Right lobe of liver (tissue), 6 donors: ENCODE measurements at regions not wholly inside any gene's neighbourhood (a gene's known extent, or its start where the extent isn't known, plus 50 kb on each side); places are given as distances from the start of the nearest gene placed in this dataset.
A peak's percentile ranks its signal among the peaks of the same experiment; 100 is the strongest.

ENCODE experiments used
- ATAC-seq, 4 donors: fragments of 200-7000 bp; cut with Tn5 transposase; one replicate each; pipeline ENCODE4 v1.9.1; 2020; ENCODE audit warnings: mild to moderate bottlenecking in 4 of 4, moderate library complexity in 4 of 4
- DNase-seq, 3 donors: peaks; one replicate each; pipeline ENCODE4 v3.0.0-alpha.2; 2020
- H3K27ac ChIP-seq, 3 donors: fragments of 200-600 bp; one replicate each; pipeline ENCODE4 v1.8.0; 2022
- H3K27me3 ChIP-seq, 2 donors: fragments of 200-600 bp; one replicate each; pipeline ENCODE4 v1.8.0; 2022
- H3K36me3 ChIP-seq, 4 donors: fragments of 200-600 bp; sonication (generic) in 1 of 4; one replicate each; pipeline versions ENCODE4 v1.5.1 to v1.8.0; 2017 to 2022; ENCODE audit warnings: control low read depth in 1 of 4
- H3K4me1 ChIP-seq, 4 donors: fragments of 200-600 bp; sonication (generic) in 1 of 4; one replicate each; pipeline versions ENCODE4 v1.5.1 to v1.8.0; 2017 to 2022; ENCODE audit warnings: control low read depth in 1 of 4
- H3K4me3 ChIP-seq, 3 donors: fragments of 200-600 bp; one replicate each; pipeline ENCODE4 v1.8.0; 2022
- H3K9me3 ChIP-seq, 4 donors: fragments of 200-600 bp; sonication (generic) in 1 of 4; one replicate each; pipeline versions ENCODE4 v1.5.1 to v1.8.0; 2017 to 2022; ENCODE audit warnings: control low read depth in 1 of 4
- CTCF ChIP-seq, 4 donors: fragments of 200-600 bp in 3 of 4; fragments of 450-650 bp in 1 of 4; IDR thresholded peaks; one replicate each; pipeline versions ENCODE4 v1.5.1 to v1.8.0; 2016 to 2022; ENCODE audit warnings: antibody characterized with exemption in 4 of 4, mild to moderate bottlenecking in 2 of 4
- POLR2A ChIP-seq: fragments of 450-650 bp; IDR thresholded peaks from one replicate; pipeline ENCODE4 v1.6.1; 2017; ENCODE audit warnings: antibody characterized with exemption, mild to moderate bottlenecking
- WGBS: methylation state at CpG from one replicate; pipeline ENCODE4 v1.1.6; 2018; ENCODE audit warnings: low coverage, low lambda C conversion rate; ENCODE audit not compliant: insufficient coverage; ENCODE audit errors: missing lambda C conversion rate; 5-methylcytosine and 5-hydroxymethylcytosine counted together
- intact Hi-C, 2 donors: fragments of 100-400 bp; cut with DNase I; formaldehyde crosslinking; loops; one replicate each; pipeline versions ENCODE4 v1.11.2 to v1.14.1; 2022
- donor health status: DM: no; HTN: yes; CAD: no.
- donor health status: DM: no; HTN: no; CAD: no.
- donor health status: DM: no; HTN: no; CAD: no.
- donor health status: DM: no; HTN: yes; CAD: no.
- donor health status: DM: no; HTN: yes; CAD: no.

- no peak overlapping the region for H3K4me3 ChIP-seq
- no peak for TF ChIP-seq CTCF (IDR thresholded peaks at IDR 0.05)
- TF ChIP-seq POLR2A: no peak
- H3K9me3 ChIP-seq: no peaks in the 10 kb centered on the region
- ATAC-seq (no peak), DNase-seq (no peak)
- H3K4me1 ChIP-seq: peaks cover 0 to 5% (median 0%) of the 10 kb centered on the region in 4 donors
- H3K27me3 ChIP-seq: no peaks in the 10 kb centered on the region
- intact Hi-C loops: no loop called here
- no peak overlapping the region for H3K27ac ChIP-seq
- WGBS: 88% methylated on average over 4 of the region's 5 CpGs
- H3K36me3 ChIP-seq: no peaks in the 10 kb centered on the region
Measured at GRCh38 chr20:46816097-46816496, 78.5 kb upstream of the EYA2 start.

GRCh38 chr20:46816886-46817638, 77.6 kb upstream of the EYA2 start:
- intact Hi-C loops: no loop called here
- Histone ChIP-seq H3K4me3 (no peak overlapping the region), H3K36me3 (no peaks in the 10 kb centered on the region), H3K9me3 (no peaks in the 10 kb centered on the region), H3K27me3 (no peaks in the 10 kb centered on the region), H3K27ac (no peak overlapping the region), H3K4me1 (peaks cover 0 to 5% (median under 1%) of the 10 kb centered on the region in 4 donors)
- 53% methylated on average over 8 of the region's 8 CpGs for WGBS
- TF ChIP-seq CTCF (IDR thresholded peaks at IDR 0.05): no peak
- no peak for TF ChIP-seq POLR2A
- ATAC-seq: no peak
- DNase-seq: no peak

- TF ChIP-seq POLR2A (no peak), CTCF (IDR thresholded peaks at IDR 0.05) (no peak)
- H3K27ac ChIP-seq: no peak overlapping the region
- intact Hi-C loops: no loop called here
- H3K36me3 ChIP-seq: no peaks in the 10 kb centered on the region
- WGBS: 69% methylated on average over 3 of the region's 3 CpGs
- no peaks in the 10 kb centered on the region for H3K27me3 ChIP-seq
- ATAC-seq: no peak
- no peak for DNase-seq
- peaks cover 0 to 21% (median 11%) of the 10 kb centered on the region in 4 donors for H3K4me1 ChIP-seq
- no peak overlapping the region for H3K4me3 ChIP-seq
- no peaks in the 10 kb centered on the region for H3K9me3 ChIP-seq
Measured at GRCh38 chr20:46820682-46821081, 74.0 kb upstream of the EYA2 start.

- H3K27ac ChIP-seq: peak overlapping the region in 2 of 3 donors; percentile 79 to 85
- DNase-seq: peak; percentile 37 to 91 (median 80)
- intact Hi-C loops: no loop called here
- no peaks in the 10 kb centered on the region for H3K27me3 ChIP-seq
- no peaks in the 10 kb centered on the region for H3K9me3 ChIP-seq
- peak; percentile 91 to 94 (median 93) for ATAC-seq
- WGBS: 11% methylated on average over 5 of the region's 5 CpGs
- TF ChIP-seq CTCF (IDR thresholded peaks at IDR 0.05): no peak
- H3K4me1 ChIP-seq: peaks cover 0 to 21% (median 11%) of the 10 kb centered on the region in 4 donors
- no peak overlapping the region for H3K4me3 ChIP-seq
- no peaks in the 10 kb centered on the region for H3K36me3 ChIP-seq
Measured at GRCh38 chr20:46823271-46823751, 71.3 kb upstream of the EYA2 start.
